GM21360 (cell line): ENCODE measurements at regions not wholly inside any gene's neighbourhood (a gene's known extent, or its start where the extent isn't known, plus 50 kb on each side); places are given as distances from the start of the nearest gene placed in this dataset.

Source experiments
- ATAC-seq: cut with Tn5 transposase; IDR thresholded peaks from one replicate; pipeline ENCODE4 v1.9.1; 2021; ENCODE audit warnings: mild to moderate bottlenecking, moderate library complexity; ENCODE audit not compliant: unreplicated experiment

DNA sequence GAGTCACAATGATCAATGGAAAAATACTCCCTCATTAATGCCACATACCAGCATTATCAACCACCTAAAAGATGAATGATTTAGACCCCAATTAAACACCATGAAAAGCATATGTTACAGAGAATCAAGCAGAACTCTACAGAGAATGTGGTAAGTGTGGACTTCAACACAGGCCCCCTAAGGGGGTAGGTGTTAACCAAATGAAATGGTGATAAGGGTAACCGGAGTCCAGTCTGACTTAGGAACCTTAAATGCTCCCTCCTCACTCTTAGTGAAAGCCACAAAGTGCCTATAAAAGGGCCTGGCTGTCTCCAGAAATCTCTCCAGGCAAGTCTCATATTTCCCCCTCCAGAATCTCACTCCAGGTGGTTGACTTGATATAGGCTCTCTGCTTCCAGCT, 149.2 kb upstream of the FOXD3 start:
- no peak for ATAC-seq

DNA sequence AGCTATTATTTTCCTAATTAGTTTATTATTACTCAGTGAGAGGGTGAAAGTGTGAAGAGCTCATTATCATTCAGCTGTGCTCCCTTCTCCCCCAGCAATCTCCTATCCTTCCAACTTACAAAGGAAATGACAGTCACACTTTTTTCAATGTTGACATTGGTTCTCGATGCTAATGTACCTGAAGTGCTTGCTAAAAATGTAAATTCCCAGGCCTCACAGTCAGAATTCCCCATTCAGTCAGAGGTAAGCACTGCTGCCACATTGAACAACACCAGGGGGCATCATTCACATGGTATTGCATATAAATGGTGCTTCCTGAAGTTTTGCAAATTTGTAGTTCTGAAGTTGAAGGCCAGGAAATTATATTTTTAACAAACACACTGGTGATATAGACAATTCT, 132.7 kb upstream of the FOXD3 start:
- ATAC-seq = no peak

GRCh38 chr1:63190171-63190570, 132.2 kb upstream of the FOXD3 start:
- no peak for ATAC-seq

GRCh38 chr1:63198871-63199394, 123.4 kb upstream of the FOXD3 start:
- ATAC-seq = no peak

DNA sequence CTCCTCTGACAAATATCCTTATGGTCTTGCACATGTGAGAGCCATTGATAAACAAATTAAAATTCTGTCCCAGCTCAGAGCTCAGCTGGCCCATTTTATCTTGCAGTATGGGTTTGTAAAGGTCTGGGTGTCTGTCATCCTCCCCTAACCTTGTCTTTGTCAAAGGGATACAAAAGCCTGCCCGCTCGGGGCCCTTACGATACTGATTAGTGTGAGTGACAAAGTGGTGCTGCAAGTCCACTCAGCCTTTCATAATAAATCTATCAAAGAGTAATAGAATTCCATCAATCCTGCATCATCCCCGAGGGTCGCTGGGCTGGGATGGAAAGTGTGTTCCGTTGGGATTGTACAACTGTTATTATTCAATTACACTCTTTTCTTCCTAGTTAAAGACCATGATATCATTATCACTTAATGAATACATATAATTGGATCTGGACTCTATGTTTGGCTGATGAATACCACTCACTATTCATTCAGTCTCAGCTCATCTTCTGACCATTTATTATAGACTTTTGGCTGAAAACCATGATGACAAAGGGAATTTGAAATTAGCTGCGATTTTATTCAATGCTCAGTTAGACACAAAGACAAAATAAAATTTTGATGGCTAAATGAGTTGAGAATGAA, 122.5 kb upstream of the FOXD3 start:
- ATAC-seq = no peak

DNA sequence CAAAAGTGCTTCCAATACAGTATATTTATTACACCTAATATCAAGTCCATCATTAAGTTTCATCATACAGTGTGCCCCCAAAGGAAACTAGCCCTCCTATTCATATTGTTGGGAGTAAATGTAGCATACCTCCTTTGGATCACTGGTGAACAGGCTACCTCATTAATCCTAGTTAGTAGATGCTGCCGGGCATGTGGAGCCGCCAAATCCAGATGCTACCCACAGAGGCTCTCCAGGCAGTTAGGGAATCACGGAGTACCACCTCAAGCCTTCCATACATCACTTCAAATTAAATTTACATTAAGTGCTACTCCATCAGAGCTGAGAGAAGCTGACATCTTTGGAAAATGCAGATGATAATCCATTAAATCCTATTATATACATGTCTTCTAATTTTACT, 121.7 kb upstream of the FOXD3 start:
- ATAC-seq = no peak

DNA sequence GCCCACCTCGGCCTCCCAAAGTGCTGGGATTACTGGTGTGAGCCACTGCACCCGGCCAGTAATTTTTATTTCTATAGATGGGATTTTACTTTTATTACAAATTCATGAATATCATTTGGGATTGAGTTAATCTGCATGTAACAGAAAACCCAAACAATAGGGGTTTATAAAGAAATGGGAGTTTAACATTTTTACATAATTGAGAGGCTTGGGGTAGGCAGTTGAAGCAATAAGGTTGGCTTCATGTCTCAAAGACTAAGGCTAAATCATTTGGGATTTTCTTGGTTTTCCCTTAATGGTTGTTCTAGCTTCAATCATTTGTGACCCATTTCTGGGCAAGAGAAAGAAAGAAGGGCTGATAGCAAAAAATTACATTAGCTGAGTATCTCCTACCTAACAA, 118.7 kb upstream of the FOXD3 start:
- ATAC-seq = no peak

DNA sequence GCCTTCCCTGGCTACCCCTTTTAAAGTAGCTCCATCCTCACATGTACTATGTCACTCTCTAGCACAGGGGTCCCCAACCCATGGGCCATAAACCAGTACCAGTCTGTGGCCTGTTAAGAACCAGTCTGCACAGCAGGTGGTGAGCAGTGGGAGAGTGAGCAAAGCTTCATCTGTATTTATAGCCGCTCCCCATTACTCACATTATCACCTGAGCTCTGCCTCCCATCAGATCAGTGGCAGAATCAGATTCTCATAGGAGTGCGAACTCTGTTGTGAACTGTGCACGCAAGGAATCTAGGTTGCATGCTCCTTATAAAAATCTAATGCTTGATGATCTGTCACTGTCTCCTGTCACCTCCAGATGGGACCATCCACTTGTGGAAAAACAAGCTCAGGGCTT, 116.6 kb upstream of the FOXD3 start:
- no peak for ATAC-seq

DNA sequence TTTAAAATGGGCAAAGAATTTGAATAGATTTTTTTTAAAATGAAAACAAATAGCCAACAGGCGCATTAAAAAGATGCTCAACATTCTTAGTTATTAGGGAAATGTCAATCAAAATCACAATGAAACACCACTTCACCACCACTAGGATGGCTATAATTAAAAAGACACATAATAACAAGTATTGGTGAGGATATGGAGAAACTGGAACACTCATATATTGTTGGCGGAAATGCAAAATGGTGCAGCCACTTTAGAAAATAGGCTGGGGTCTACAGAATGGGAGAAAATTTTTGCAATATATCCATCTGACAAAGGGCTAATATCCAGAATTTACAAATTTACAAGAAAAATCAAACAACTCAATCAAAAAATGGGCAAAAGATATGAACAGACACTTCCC, 107.8 kb upstream of the FOXD3 start:
- no peak for ATAC-seq

GRCh38 chr1:63223426-63223825, 98.9 kb upstream of the FOXD3 start:
- ATAC-seq = no peak

GRCh38 chr1:63230722-63231121, 91.6 kb upstream of the FOXD3 start:
- no peak for ATAC-seq

DNA sequence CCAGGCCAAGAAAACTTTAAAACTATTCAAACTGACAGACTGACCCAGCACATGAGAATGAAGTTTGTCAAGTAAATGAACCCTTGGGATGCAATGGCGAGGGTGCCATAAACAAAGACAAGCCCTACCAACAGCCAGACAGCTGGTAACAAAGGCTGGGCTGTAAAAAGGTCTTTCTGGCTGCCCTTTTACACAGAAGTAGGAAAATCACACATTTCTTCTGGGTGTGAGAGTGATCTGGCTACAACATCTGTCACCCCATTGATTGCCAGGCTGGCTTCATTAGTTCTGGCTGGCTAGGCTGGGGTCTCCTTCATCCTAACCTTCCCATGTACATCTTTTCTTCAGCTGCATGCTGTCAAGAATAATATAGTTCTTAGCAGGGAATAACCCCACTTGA, 83.6 kb upstream of the FOXD3 start:
- ATAC-seq = no peak

DNA sequence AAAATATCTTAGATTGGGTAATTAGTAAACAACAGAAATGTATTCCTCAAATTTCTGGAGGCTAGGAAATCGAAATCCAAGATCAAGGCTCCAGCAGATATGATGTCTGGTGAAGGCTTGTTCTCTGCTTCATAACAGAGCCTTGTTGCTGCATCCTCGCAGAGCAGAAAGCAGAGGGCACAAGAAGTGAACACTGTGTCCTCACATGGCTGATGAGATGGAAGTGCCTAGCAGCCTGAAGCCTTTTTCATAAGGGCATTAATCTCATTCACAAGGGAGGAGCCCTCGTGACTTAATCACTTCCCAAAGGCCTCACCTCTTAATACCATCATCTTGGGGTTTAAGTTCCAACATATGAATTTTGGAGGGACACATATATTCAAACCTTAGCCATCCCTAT, 77.2 kb upstream of the FOXD3 start:
- ATAC-seq = no peak

GRCh38 chr1:63248216-63248615, 74.2 kb upstream of the FOXD3 start:
- ATAC-seq = no peak

DNA sequence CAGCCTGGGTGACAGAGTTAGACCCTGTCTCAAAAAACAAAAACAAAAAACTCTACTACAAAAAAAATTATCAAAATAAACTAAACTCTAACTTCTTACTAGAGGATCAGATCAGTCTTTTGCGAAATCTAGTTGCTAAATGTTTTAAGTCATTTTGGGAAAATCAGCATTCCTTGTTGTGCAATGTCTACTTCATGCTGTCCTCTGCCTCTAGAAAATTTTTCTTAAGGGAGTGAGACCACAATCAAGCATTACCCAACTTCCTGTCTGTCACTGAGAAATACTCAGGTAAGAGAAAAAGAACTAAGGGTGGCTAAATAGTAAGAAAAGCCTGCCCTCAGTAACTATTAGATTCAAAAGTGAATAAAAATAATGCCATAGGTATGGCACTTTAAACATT, 67.2 kb upstream of the FOXD3 start:
- ATAC-seq = no peak

DNA sequence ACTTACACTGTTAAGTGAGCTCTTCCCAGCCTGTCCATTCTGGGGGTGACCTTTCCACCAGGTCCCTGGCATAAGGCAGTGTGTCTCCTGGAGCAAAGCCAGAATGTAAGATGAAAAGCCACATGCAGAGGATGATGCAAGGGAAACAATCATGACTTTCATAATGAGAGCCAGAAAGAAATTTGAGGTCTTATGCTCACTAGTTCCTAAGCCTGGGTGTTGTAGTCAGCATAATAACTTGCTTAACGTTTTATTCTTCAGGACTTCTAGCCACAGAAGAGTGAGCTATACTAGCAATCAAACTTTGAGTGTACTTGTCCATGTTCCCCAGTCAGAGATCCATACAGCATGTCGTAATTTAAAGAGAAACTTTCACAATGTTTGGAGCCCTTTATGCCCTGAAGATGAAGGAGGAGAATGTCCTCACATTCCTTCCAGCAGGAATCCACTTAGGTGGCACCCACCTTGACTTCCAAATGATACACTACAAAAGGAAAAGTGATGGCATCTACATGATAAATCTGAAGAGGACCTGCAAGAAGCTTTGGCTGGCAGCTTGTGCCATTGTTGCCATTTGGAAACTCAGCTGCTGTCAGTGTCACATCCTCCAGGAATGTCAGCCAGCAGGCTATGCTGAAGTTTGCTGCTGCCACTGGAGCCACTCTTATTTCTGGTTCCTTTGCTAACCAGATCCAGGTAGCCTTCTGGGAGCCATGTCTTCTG, 60.5 kb upstream of the FOXD3 start:
- ATAC-seq = no peak

- no peak for ATAC-seq
These were observed 60.0 kb upstream of the FOXD3 start for GRCh38 chr1:63262459-63262770.

GRCh38 chr1:63264161-63264560, 58.2 kb upstream of the FOXD3 start:
- no peak for ATAC-seq

- ATAC-seq = no peak
These were observed 55.5 kb upstream of the FOXD3 start for GRCh38 chr1:63266857-63267256.

DNA sequence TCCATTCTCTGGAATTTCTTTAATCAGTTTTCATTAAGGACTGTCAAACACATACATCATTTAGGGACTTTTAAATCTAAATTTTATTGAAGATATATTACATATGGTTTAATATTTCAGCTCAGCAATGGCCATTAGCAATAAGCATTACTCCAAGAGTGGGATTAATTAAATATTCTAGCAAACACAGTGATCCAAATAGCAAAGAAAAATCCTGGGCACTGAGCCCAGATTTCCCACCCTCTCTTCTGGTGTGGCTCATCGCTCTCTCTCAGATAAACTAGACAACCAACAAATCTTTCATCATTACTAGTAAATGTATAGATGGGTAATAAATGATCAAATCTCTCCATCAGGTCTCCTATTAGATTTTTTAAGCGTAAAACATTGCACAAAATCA, 53.5 kb upstream of the FOXD3 start:
- ATAC-seq = no peak

GRCh38 chr1:63269571-63269970, 52.8 kb upstream of the FOXD3 start:
- ATAC-seq = no peak
